ENCODE measurements at regions not wholly inside any gene's neighbourhood (a gene's known extent, or its start where the extent isn't known, plus 50 kb on each side); places are given as distances from the start of the nearest gene placed in this dataset.

- TF ChIP-seq POLR2A (IDR thresholded peaks at IDR 0.05): no peak
- TF ChIP-seq, protein P1, sequence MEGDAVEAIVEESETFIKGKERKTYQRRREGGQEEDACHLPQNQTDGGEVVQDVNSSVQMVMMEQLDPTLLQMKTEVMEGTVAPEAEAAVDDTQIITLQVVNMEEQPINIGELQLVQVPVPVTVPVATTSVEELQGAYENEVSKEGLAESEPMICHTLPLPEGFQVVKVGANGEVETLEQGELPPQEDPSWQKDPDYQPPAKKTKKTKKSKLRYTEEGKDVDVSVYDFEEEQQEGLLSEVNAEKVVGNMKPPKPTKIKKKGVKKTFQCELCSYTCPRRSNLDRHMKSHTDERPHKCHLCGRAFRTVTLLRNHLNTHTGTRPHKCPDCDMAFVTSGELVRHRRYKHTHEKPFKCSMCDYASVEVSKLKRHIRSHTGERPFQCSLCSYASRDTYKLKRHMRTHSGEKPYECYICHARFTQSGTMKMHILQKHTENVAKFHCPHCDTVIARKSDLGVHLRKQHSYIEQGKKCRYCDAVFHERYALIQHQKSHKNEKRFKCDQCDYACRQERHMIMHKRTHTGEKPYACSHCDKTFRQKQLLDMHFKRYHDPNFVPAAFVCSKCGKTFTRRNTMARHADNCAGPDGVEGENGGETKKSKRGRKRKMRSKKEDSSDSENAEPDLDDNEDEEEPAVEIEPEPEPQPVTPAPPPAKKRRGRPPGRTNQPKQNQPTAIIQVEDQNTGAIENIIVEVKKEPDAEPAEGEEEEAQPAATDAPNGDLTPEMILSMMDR (IDR thresholded peaks at IDR 0.05): no peak
Measured at GRCh38 chr22:48890693-48891554, 936.7 kb downstream of the BRD1 start.
